ENCODE measurements at regions not wholly inside any gene's neighbourhood (a gene's known extent, or its start where the extent isn't known, plus 50 kb on each side); places are given as distances from the start of the nearest gene placed in this dataset.

- Histone ChIP-seq H3K27me3 (ENCODE audit: insufficient read depth) (no peaks in the 10 kb centered on the region), H3K27ac (ENCODE audit: low read depth) (no peak overlapping the region), H3K79me2 (replicated peaks; ENCODE audit: insufficient read depth) (no peaks in the 10 kb centered on the region), H2AFZ (no peak overlapping the region), H3K9me2 (ENCODE audit: insufficient read depth) (0 out of 2 replicates have a peak, but pooled peaks cover 4% of the 10 kb centered on the region), H3K4me3 (no peak overlapping the region), H3K4me1 (ENCODE audit: insufficient read depth) (no peaks in the 10 kb centered on the region), H3K4me2 (no peak overlapping the region), H3F3A (replicated peaks; ENCODE audit: low read depth) (no peaks in the 10 kb centered on the region), H3K36me3 (ENCODE audit: insufficient read depth) (no peaks in the 10 kb centered on the region), H4K20me1 (replicated peaks; ENCODE audit: insufficient read depth) (no peaks in the 10 kb centered on the region)
- TF ChIP-seq ZNF331 (CRISPR knock-in tag; IDR thresholded peaks at IDR 0.05; ENCODE audit: low read depth), result no peak
- TF ChIP-seq NANOG (IDR thresholded peaks at IDR 0.05; ENCODE audit: borderline replicate concordance), result no peak
- no peak for TF ChIP-seq STAT1 (IDR thresholded peaks at IDR 0.05; ENCODE audit: unreplicated experiment)
- no peak for TF ChIP-seq CREB1 (CRISPR knock-in tag; IDR thresholded peaks at IDR 0.05; ENCODE audit: low read depth)
- no peak for TF ChIP-seq EZH2phosphoT487 (IDR thresholded peaks at IDR 0.05; ENCODE audit: unreplicated experiment)
- no peak for TF ChIP-seq ZNF114 (CRISPR knock-in tag; IDR thresholded peaks at IDR 0.05)
- no peak for TF ChIP-seq POLR2AphosphoS5 (IDR thresholded peaks at IDR 0.05; ENCODE audit: low read depth)
- TF ChIP-seq JUNB (IDR thresholded peaks at IDR 0.05; ENCODE audit: unreplicated experiment), result no peak
- no peak overlapping the region for H3K27ac Mint-ChIP-seq
- ATAC-seq, result no peak
- peaks cover 2% of the 10 kb centered on the region for H3K27me3 Mint-ChIP-seq (ENCODE audit: insufficient read depth, low read depth, poor library complexity)
- H3K4me1 Mint-ChIP-seq, result no peaks in the 10 kb centered on the region
- peaks cover 5% of the 10 kb centered on the region; the same call in 2 of the 3 replicates for H3K9me3 Mint-ChIP-seq
- H3K36me3 Mint-ChIP-seq (ENCODE audit: low read depth), result no peaks in the 10 kb centered on the region
- H3K4me3 Mint-ChIP-seq, result no peak overlapping the region
- no peak for DNase-seq (ENCODE audit: low spot score)
Observed at GRCh38 chr12:73341559-73342247, 1069.5 kb downstream of the TRHDE start.

- H3K9me3 Mint-ChIP-seq, result peaks cover 9% of the 10 kb centered on the region; the same call in 2 of the 3 replicates
- no peak for TF ChIP-seq CREB1 (CRISPR knock-in tag; IDR thresholded peaks at IDR 0.05; ENCODE audit: low read depth)
- TF ChIP-seq ZNF114 (CRISPR knock-in tag; IDR thresholded peaks at IDR 0.05), result no peak
- no peak for TF ChIP-seq EZH2phosphoT487 (IDR thresholded peaks at IDR 0.05; ENCODE audit: unreplicated experiment)
- no peak for TF ChIP-seq STAT1 (IDR thresholded peaks at IDR 0.05; ENCODE audit: unreplicated experiment)
- no peak for TF ChIP-seq ZNF462 (CRISPR knock-in tag; IDR thresholded peaks at IDR 0.05)
- TF ChIP-seq REST (IDR thresholded peaks at IDR 0.05; ENCODE audit: unreplicated experiment), result no peak
- TF ChIP-seq ZNF331 (CRISPR knock-in tag; IDR thresholded peaks at IDR 0.05; ENCODE audit: low read depth), result no peak
Observed at GRCh38 chr12:73342733-73343132, 1070.6 kb downstream of the TRHDE start.

More at GRCh38 chr12:73342733-73343132, 1070.6 kb downstream of the TRHDE start:
- H3K9me2 ChIP-seq (ENCODE audit: insufficient read depth), result 0 out of 2 replicates have a peak, but pooled peaks cover 4% of the 10 kb centered on the region
- H4K20me1 ChIP-seq (replicated peaks; ENCODE audit: insufficient read depth), result no peaks in the 10 kb centered on the region
- no peaks in the 10 kb centered on the region for H3K79me2 ChIP-seq (replicated peaks; ENCODE audit: insufficient read depth)
- no peaks in the 10 kb centered on the region for H3F3A ChIP-seq (replicated peaks; ENCODE audit: low read depth)
- Mint-ChIP-seq H3K27ac (no peak overlapping the region), H3K4me1 (no peaks in the 10 kb centered on the region), H3K27me3 (ENCODE audit: insufficient read depth, low read depth, poor library complexity) (peaks cover 2% of the 10 kb centered on the region), H3K36me3 (ENCODE audit: low read depth) (no peaks in the 10 kb centered on the region), H3K4me3 (no peak overlapping the region)
- H3K27me3 ChIP-seq (ENCODE audit: insufficient read depth), result no peaks in the 10 kb centered on the region
- DNase-seq (ENCODE audit: low spot score) (no peak), ATAC-seq (no peak)
- H3K27ac ChIP-seq (ENCODE audit: low read depth), result no peak overlapping the region
- H3K4me1 ChIP-seq (ENCODE audit: insufficient read depth), result no peaks in the 10 kb centered on the region
- H3K4me2 ChIP-seq, result no peak overlapping the region
- no peak overlapping the region for H3K4me3 ChIP-seq
- H3K36me3 ChIP-seq (ENCODE audit: insufficient read depth), result no peaks in the 10 kb centered on the region
- 0 out of 2 replicates have a peak overlapping the region, but pooled peaks have one; percentile 24 for H2AFZ ChIP-seq

All from GM23338 (cell line).